ENCODE measurements at regions not wholly inside any gene's neighbourhood (a gene's known extent, or its start where the extent isn't known, plus 50 kb on each side); places are given as distances from the start of the nearest gene placed in this dataset.
"Not testable (repeated sequence)": the region's sequence is repeated elsewhere in the genome, so short reads cannot be mapped to it uniquely, and the experiment has no call there.

GRCh38 chr1:234892642-234893041 is 236.0 kb downstream of the TOMM20 start:
- no peaks in the 10 kb centered on the region for H3K9me3 ChIP-seq (ENCODE audit: control insufficient read depth, low read length)

DNA sequence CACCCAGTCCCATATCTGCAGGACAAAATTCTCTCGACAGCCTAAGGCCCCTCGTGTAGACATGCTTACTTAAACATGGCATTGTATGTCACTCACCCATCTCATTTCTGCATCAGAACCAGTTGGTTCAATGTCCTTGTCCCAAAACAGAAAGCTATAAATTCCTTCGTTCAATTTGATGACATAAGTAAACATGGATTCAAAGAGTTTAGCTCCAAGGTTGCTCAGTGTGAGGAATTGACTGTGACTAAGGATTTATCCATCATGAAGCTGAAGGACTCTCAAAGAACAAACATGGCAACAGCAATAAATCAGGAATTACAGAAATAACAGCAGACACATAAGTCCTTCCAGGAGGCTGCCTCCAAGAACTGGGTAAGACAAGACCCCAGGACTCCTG is 237.2 kb downstream of the TOMM20 start:
- H3K27ac ChIP-seq (ENCODE audit: insufficient read depth, low read length, poor library complexity, severe bottlenecking) = no peak overlapping the region
- no peak overlapping the region for H3K4me3 ChIP-seq (ENCODE audit: insufficient read depth, low read depth, low read length, poor library complexity, severe bottlenecking)
- H3K4me1 ChIP-seq (ENCODE audit: control insufficient read depth, insufficient read depth, low read length, poor library complexity, severe bottlenecking) = peaks cover 5% of the 10 kb centered on the region
- H3K27me3 ChIP-seq (replicated peaks; ENCODE audit: control insufficient read depth, insufficient read depth, low read length, poor library complexity, severe bottlenecking) = no peaks in the 10 kb centered on the region
- DNase-seq = no peak
- no peaks in the 10 kb centered on the region for H3K9me3 ChIP-seq (ENCODE audit: control insufficient read depth, low read length)
- H3K36me3 ChIP-seq (ENCODE audit: control insufficient read depth, insufficient read depth, low read length) = no peaks in the 10 kb centered on the region

More at GRCh38 chr1:234892642-234893041, 236.0 kb downstream of the TOMM20 start:
- Histone ChIP-seq H3K36me3 (ENCODE audit: control insufficient read depth, insufficient read depth, low read length) (no peaks in the 10 kb centered on the region), H3K4me3 (ENCODE audit: insufficient read depth, low read depth, low read length, poor library complexity, severe bottlenecking) (no peak overlapping the region), H3K4me1 (ENCODE audit: control insufficient read depth, insufficient read depth, low read length, poor library complexity, severe bottlenecking) (peaks cover 5% of the 10 kb centered on the region), H3K27me3 (replicated peaks; ENCODE audit: control insufficient read depth, insufficient read depth, low read length, poor library complexity, severe bottlenecking) (no peaks in the 10 kb centered on the region), H3K27ac (ENCODE audit: insufficient read depth, low read length, poor library complexity, severe bottlenecking) (no peak overlapping the region)
- DNase-seq = no peak

- Histone ChIP-seq H3K27me3 (replicated peaks; ENCODE audit: control insufficient read depth, insufficient read depth, low read length, poor library complexity, severe bottlenecking) (no peaks in the 10 kb centered on the region), H3K27ac (ENCODE audit: insufficient read depth, low read length, poor library complexity, severe bottlenecking) (no peak overlapping the region), H3K4me3 (ENCODE audit: insufficient read depth, low read depth, low read length, poor library complexity, severe bottlenecking) (no peak overlapping the region), H3K4me1 (ENCODE audit: control insufficient read depth, insufficient read depth, low read length, poor library complexity, severe bottlenecking) (peaks cover 5% of the 10 kb centered on the region), H3K36me3 (ENCODE audit: control insufficient read depth, insufficient read depth, low read length) (no peaks in the 10 kb centered on the region), H3K9me3 (ENCODE audit: control insufficient read depth, low read length) (no peaks in the 10 kb centered on the region)
- no peak for DNase-seq
Measured at GRCh38 chr1:234889643-234890042, 239.0 kb downstream of the TOMM20 start.

GRCh38 chr1:234888247-234888646 is 240.4 kb downstream of the TOMM20 start:
- H3K27ac ChIP-seq (ENCODE audit: insufficient read depth, low read length, poor library complexity, severe bottlenecking); H3K9me3 ChIP-seq (ENCODE audit: control insufficient read depth, low read length); H3K4me3 ChIP-seq (ENCODE audit: insufficient read depth, low read depth, low read length, poor library complexity, severe bottlenecking); H3K36me3 ChIP-seq (ENCODE audit: control insufficient read depth, insufficient read depth, low read length); H3K27me3 ChIP-seq (replicated peaks; ENCODE audit: control insufficient read depth, insufficient read depth, low read length, poor library complexity, severe bottlenecking); H3K4me1 ChIP-seq (ENCODE audit: control insufficient read depth, insufficient read depth, low read length, poor library complexity, severe bottlenecking); DNase-seq: not testable (repeated sequence)

- H3K27me3 ChIP-seq (replicated peaks; ENCODE audit: control insufficient read depth, insufficient read depth, low read length, poor library complexity, severe bottlenecking) = no peaks in the 10 kb centered on the region
- no peaks in the 10 kb centered on the region for H3K9me3 ChIP-seq (ENCODE audit: control insufficient read depth, low read length)
- no peak for DNase-seq
- no peaks in the 10 kb centered on the region for H3K36me3 ChIP-seq (ENCODE audit: control insufficient read depth, insufficient read depth, low read length)
- no peaks in the 10 kb centered on the region for H3K4me1 ChIP-seq (ENCODE audit: control insufficient read depth, insufficient read depth, low read length, poor library complexity, severe bottlenecking)
- H3K27ac ChIP-seq (ENCODE audit: insufficient read depth, low read length, poor library complexity, severe bottlenecking) = no peak overlapping the region
- H3K4me3 ChIP-seq (ENCODE audit: insufficient read depth, low read depth, low read length, poor library complexity, severe bottlenecking) = no peak overlapping the region
Measured at GRCh38 chr1:234887016-234887900, 241.4 kb downstream of the TOMM20 start.

GRCh38 chr1:234886081-234886984 is 242.3 kb downstream of the TOMM20 start:
- no peak overlapping the region for H3K4me3 ChIP-seq (ENCODE audit: insufficient read depth, low read depth, low read length, poor library complexity, severe bottlenecking)
- no peaks in the 10 kb centered on the region for H3K4me1 ChIP-seq (ENCODE audit: control insufficient read depth, insufficient read depth, low read length, poor library complexity, severe bottlenecking)
- H3K27me3 ChIP-seq (replicated peaks; ENCODE audit: control insufficient read depth, insufficient read depth, low read length, poor library complexity, severe bottlenecking) = no peaks in the 10 kb centered on the region
- no peak for DNase-seq
- H3K27ac ChIP-seq (ENCODE audit: insufficient read depth, low read length, poor library complexity, severe bottlenecking) = no peak overlapping the region
- no peaks in the 10 kb centered on the region for H3K36me3 ChIP-seq (ENCODE audit: control insufficient read depth, insufficient read depth, low read length)
- H3K9me3 ChIP-seq (ENCODE audit: control insufficient read depth, low read length) = no peaks in the 10 kb centered on the region

DNA sequence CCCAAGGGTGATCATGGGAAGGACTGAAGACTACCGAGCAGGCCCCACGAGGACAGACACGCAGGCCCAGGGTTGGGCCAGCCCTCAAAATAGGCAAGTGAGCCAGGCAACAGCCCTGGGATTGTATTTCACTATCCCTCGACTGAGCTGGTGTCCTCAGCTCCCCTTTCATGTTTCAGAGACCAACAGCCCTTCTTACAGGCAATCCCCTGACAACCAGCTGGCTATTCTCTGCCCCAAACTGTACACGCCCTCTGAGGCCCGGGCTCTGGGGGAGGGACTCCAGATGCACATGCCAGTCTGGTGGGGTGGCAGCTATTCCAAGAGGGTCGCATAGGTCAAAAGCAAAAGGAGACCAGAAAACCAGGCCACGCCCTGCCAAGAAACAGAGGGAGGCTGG is 243.0 kb downstream of the TOMM20 start:
- no peak for DNase-seq
- H3K27ac ChIP-seq (ENCODE audit: insufficient read depth, low read length, poor library complexity, severe bottlenecking) = no peak overlapping the region
- no peaks in the 10 kb centered on the region for H3K9me3 ChIP-seq (ENCODE audit: control insufficient read depth, low read length)
- H3K4me1 ChIP-seq (ENCODE audit: control insufficient read depth, insufficient read depth, low read length, poor library complexity, severe bottlenecking) = no peaks in the 10 kb centered on the region
- no peaks in the 10 kb centered on the region for H3K27me3 ChIP-seq (replicated peaks; ENCODE audit: control insufficient read depth, insufficient read depth, low read length, poor library complexity, severe bottlenecking)
- no peak overlapping the region for H3K4me3 ChIP-seq (ENCODE audit: insufficient read depth, low read depth, low read length, poor library complexity, severe bottlenecking)
- no peaks in the 10 kb centered on the region for H3K36me3 ChIP-seq (ENCODE audit: control insufficient read depth, insufficient read depth, low read length)

DNA sequence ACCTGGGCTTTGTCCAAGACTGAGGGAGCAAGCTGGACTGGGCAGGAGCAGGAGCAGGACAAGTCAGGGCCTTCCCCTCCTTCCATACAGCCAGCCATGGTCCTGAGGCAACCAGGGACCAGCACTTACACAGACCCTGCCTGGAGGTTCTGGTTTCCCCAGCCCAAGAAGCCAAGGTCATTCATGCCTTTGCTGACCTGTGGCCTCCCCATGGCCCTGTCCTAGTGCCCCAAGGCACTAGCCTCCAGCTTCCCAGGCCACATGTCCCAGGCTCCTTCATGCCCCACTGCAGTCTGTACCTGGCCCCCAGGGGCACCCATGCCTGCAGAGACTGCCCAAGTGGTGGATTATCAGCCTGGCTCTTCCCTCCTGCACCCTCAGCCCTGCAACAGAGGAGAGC is 243.9 kb downstream of the TOMM20 start:
- no peaks in the 10 kb centered on the region for H3K4me1 ChIP-seq (ENCODE audit: control insufficient read depth, insufficient read depth, low read length, poor library complexity, severe bottlenecking)

DNA sequence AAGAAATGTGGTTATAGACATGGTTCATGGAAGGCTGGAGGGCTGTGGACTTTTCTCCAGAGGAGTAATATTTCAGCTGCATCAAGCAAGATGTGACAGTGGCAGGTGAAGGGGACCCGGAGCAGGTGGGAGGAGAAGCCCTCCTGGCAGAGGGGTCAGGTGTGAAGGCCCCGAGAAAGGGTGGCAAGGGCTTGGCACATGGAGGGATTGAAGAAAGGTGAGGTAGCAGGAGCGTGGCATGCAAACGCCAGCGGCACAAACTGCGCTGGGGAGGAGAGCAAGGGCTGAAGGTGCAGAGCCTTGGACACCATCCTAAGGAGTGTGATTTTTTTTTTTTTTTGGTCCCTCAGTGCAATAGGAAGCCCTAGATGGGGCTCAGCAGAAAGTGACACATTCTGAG is 244.6 kb downstream of the TOMM20 start:
- no peaks in the 10 kb centered on the region for H3K36me3 ChIP-seq (ENCODE audit: control insufficient read depth, insufficient read depth, low read length)
- H3K27ac ChIP-seq (ENCODE audit: insufficient read depth, low read length, poor library complexity, severe bottlenecking) = no peak overlapping the region
- H3K27me3 ChIP-seq (replicated peaks; ENCODE audit: control insufficient read depth, insufficient read depth, low read length, poor library complexity, severe bottlenecking) = no peaks in the 10 kb centered on the region
- H3K4me1 ChIP-seq (ENCODE audit: control insufficient read depth, insufficient read depth, low read length, poor library complexity, severe bottlenecking) = no peaks in the 10 kb centered on the region
- no peak for DNase-seq
- no peak overlapping the region for H3K4me3 ChIP-seq (ENCODE audit: insufficient read depth, low read depth, low read length, poor library complexity, severe bottlenecking)
- H3K9me3 ChIP-seq (ENCODE audit: control insufficient read depth, low read length) = no peaks in the 10 kb centered on the region

More for the DNA sequence above, 243.9 kb downstream of the TOMM20 start:
- Histone ChIP-seq H3K27me3 (replicated peaks; ENCODE audit: control insufficient read depth, insufficient read depth, low read length, poor library complexity, severe bottlenecking) (no peaks in the 10 kb centered on the region), H3K36me3 (ENCODE audit: control insufficient read depth, insufficient read depth, low read length) (no peaks in the 10 kb centered on the region), H3K9me3 (ENCODE audit: control insufficient read depth, low read length) (no peaks in the 10 kb centered on the region), H3K4me3 (ENCODE audit: insufficient read depth, low read depth, low read length, poor library complexity, severe bottlenecking) (no peak overlapping the region), H3K27ac (ENCODE audit: insufficient read depth, low read length, poor library complexity, severe bottlenecking) (no peak overlapping the region)
- DNase-seq = no peak

DNA sequence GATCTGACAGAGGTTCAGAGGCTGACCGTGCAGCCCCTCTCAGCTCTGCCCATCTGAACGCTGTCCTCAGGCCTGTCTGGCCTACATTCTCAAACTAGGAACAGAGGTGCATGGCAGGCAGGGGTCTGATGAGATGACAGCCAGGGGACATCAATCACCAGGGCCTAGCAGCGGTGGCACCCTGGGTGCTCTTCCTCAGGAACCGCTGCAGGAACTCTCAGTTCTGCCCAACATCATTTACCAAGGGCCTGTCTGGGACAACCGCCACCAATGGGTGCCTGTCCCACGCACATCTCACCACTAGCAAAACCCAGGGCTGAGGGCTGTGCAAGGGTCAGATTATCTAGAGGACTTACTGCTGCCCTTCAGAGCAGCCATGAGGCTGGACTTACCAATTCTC is 245.7 kb downstream of the TOMM20 start:
- H3K4me1 ChIP-seq (ENCODE audit: control insufficient read depth, insufficient read depth, low read length, poor library complexity, severe bottlenecking) = no peaks in the 10 kb centered on the region
- H3K27me3 ChIP-seq (replicated peaks; ENCODE audit: control insufficient read depth, insufficient read depth, low read length, poor library complexity, severe bottlenecking) = no peaks in the 10 kb centered on the region
- no peak overlapping the region for H3K27ac ChIP-seq (ENCODE audit: insufficient read depth, low read length, poor library complexity, severe bottlenecking)
- H3K9me3 ChIP-seq (ENCODE audit: control insufficient read depth, low read length) = no peaks in the 10 kb centered on the region
- H3K36me3 ChIP-seq (ENCODE audit: control insufficient read depth, insufficient read depth, low read length) = no peaks in the 10 kb centered on the region
- no peak overlapping the region for H3K4me3 ChIP-seq (ENCODE audit: insufficient read depth, low read depth, low read length, poor library complexity, severe bottlenecking)
- no peak for DNase-seq

Measured in effector memory CD4-positive, alpha-beta T cell (primary cell).